Sigmoid colon (tissue), 6 donors: ENCODE measurements at regions not wholly inside any gene's neighbourhood (a gene's known extent, or its start where the extent isn't known, plus 50 kb on each side); places are given as distances from the start of the nearest gene placed in this dataset.

Experiments used
- DNase-seq: peaks from one replicate; pipeline ENCODE4 v3.0.0-alpha.2; 2019
- H3K27ac ChIP-seq, 4 donors: fragments of 200-600 bp; sonication (generic); one replicate each; pipeline ENCODE4 v1.5.1; 2016 to 2019; ENCODE audit warnings: mild to moderate bottlenecking in 1 of 4
- H3K27me3 ChIP-seq, 3 donors: fragments of 200-600 bp; sonication (generic); one replicate each; pipeline ENCODE4 v1.5.1; 2019; ENCODE audit warnings: mild to moderate bottlenecking in 1 of 3
- H3K36me3 ChIP-seq, 4 donors: fragments of 200-600 bp; sonication (generic); one replicate each; pipeline ENCODE4 v1.5.1; 2016 to 2019
- H3K4me1 ChIP-seq, 4 donors: fragments of 200-600 bp; sonication (generic); one replicate each; pipeline ENCODE4 v1.5.1; 2017 to 2019
- H3K4me3 ChIP-seq, 4 donors: fragments of 200-600 bp; sonication (generic); one replicate each; pipeline ENCODE4 v1.5.1; 2017 to 2019; ENCODE audit warnings: mild to moderate bottlenecking in 2 of 4, moderate library complexity in 1 of 4
- H3K9me3 ChIP-seq, 4 donors: fragments of 200-600 bp in 3 of 4; sonication (generic) in 3 of 4; one replicate each; pipeline versions ENCODE4 v1.5.1 to v1.6.1; 2013 to 2019
- CTCF ChIP-seq, 4 experiments: fragments of 450-650 bp in 3 of 4; fragments of 200-600 bp in 1 of 4; IDR thresholded peaks; one replicate each; pipeline ENCODE4 v1.5.1; 2016 to 2019; ENCODE audit warnings: antibody characterized with exemption in 4 of 4, mild to moderate bottlenecking in 3 of 4, moderate library complexity in 2 of 4
- EP300 ChIP-seq, 4 donors: sonication (generic); formaldehyde crosslinking; IDR thresholded peaks; one replicate each; pipeline ENCODE4 v1.6.1; 2017; ENCODE audit warnings: antibody characterized with exemption in 4 of 4
- POLR2A ChIP-seq, 2 donors: fragments of 450-650 bp; IDR thresholded peaks; one replicate each; pipeline ENCODE4 v1.6.1; 2016; ENCODE audit warnings: antibody characterized with exemption in 2 of 2, mild to moderate bottlenecking in 2 of 2, moderate library complexity in 2 of 2
- POLR2AphosphoS5 ChIP-seq, 4 donors: sonication (generic); formaldehyde crosslinking; IDR thresholded peaks; one replicate each; pipeline ENCODE4 v1.6.1; 2017; ENCODE audit warnings: antibody characterized with exemption in 4 of 4
- WGBS, 2 donors: extraction: QIAGEN DNeasy Blood & Tissue Kit; methylation state at CpG; one replicate each; pipeline ENCODE4 v1.1.7; 2013; 5-methylcytosine and 5-hydroxymethylcytosine counted together
- intact Hi-C: fragments of 100-400 bp; cut with DNase I; formaldehyde crosslinking; loops from one replicate; pipeline ENCODE4 v1.15.1; 2023
- donor health status: healthy with polysubstance abuse.
- donor health status: healthy.

GRCh38 chr16:52611817-52612673 lies 65.1 kb upstream of the TOX3 start:
- intact Hi-C loops: no loop called here
- no peaks in the 10 kb centered on the region for H3K9me3 ChIP-seq
- 16 to 63% methylated on average over 9 of the region's 9 CpGs for WGBS, 2 donors
- no peak overlapping the region for H3K4me3 ChIP-seq
- TF ChIP-seq EP300 (IDR thresholded peaks at IDR 0.05): no peak
- TF ChIP-seq CTCF (IDR thresholded peaks at IDR 0.05): no peak
- TF ChIP-seq POLR2A (IDR thresholded peaks at IDR 0.05): no peak
- TF ChIP-seq POLR2AphosphoS5 (IDR thresholded peaks at IDR 0.05): no peak
- H3K4me1 ChIP-seq: no peaks in the 10 kb centered on the region
- no peak for DNase-seq
- H3K27ac ChIP-seq: no peak overlapping the region
- no peaks in the 10 kb centered on the region for H3K36me3 ChIP-seq
- H3K27me3 ChIP-seq: no peaks in the 10 kb centered on the region

GRCh38 chr16:52603015-52603414 lies 56.1 kb upstream of the TOX3 start:
- Histone ChIP-seq H3K9me3 (no peaks in the 10 kb centered on the region), H3K36me3 (no peaks in the 10 kb centered on the region), H3K27me3 (no peaks in the 10 kb centered on the region), H3K4me1 (peaks cover 0 to under 1% (median 0%) of the 10 kb centered on the region in 4 donors), H3K27ac (no peak overlapping the region), H3K4me3 (no peak overlapping the region)
- DNase-seq: no peak
- 18 to 64% methylated on average over 1 of the region's 1 CpG for WGBS, 2 donors
- no peak for TF ChIP-seq POLR2A (IDR thresholded peaks at IDR 0.05)
- TF ChIP-seq EP300 (IDR thresholded peaks at IDR 0.05): no peak
- no peak for TF ChIP-seq POLR2AphosphoS5 (IDR thresholded peaks at IDR 0.05)
- no peak for TF ChIP-seq CTCF (IDR thresholded peaks at IDR 0.05)
- intact Hi-C loops: no loop called here

GRCh38 chr16:52597772-52598483 lies 51.0 kb upstream of the TOX3 start:
- TF ChIP-seq CTCF (IDR thresholded peaks at IDR 0.05): no peak
- no peak for TF ChIP-seq EP300 (IDR thresholded peaks at IDR 0.05)
- TF ChIP-seq POLR2AphosphoS5 (IDR thresholded peaks at IDR 0.05): no peak
- TF ChIP-seq POLR2A (IDR thresholded peaks at IDR 0.05): no peak
- intact Hi-C loops: no loop called here
- Histone ChIP-seq H3K9me3 (no peaks in the 10 kb centered on the region), H3K36me3 (no peaks in the 10 kb centered on the region), H3K4me3 (no peak overlapping the region), H3K27ac (no peak overlapping the region), H3K4me1 (peaks cover 0 to 16% (median 8%) of the 10 kb centered on the region in 4 donors), H3K27me3 (no peaks in the 10 kb centered on the region)
- DNase-seq: no peak
- WGBS, 2 donors: 19 to 58% methylated on average over 5 of the region's 5 CpGs

- no peaks in the 10 kb centered on the region for H3K27me3 ChIP-seq
- no peaks in the 10 kb centered on the region for H3K36me3 ChIP-seq
- no peak overlapping the region for H3K4me3 ChIP-seq
- DNase-seq: no peak
- WGBS, 2 donors: 55 to 67% methylated on average over 3 of the region's 3 CpGs
- no peak for TF ChIP-seq EP300 (IDR thresholded peaks at IDR 0.05)
- TF ChIP-seq POLR2AphosphoS5 (IDR thresholded peaks at IDR 0.05): peak in 3 of 4 donors; percentile 9 to 53 (median 51)
- intact Hi-C loops: no loop called here
- H3K27ac ChIP-seq: peak overlapping the region in 1 of 4 donors; percentile 40
- H3K4me1 ChIP-seq: peaks cover 0 to 16% (median 8%) of the 10 kb centered on the region in 4 donors
- no peaks in the 10 kb centered on the region for H3K9me3 ChIP-seq
These were observed 50.3 kb upstream of the TOX3 start for GRCh38 chr16:52597073-52597771.
